ENCODE measurements at regions not wholly inside any gene's neighbourhood (a gene's known extent, or its start where the extent isn't known, plus 50 kb on each side); places are given as distances from the start of the nearest gene placed in this dataset.
A peak's percentile ranks its signal among the peaks of the same experiment; 100 is the strongest.

DNA sequence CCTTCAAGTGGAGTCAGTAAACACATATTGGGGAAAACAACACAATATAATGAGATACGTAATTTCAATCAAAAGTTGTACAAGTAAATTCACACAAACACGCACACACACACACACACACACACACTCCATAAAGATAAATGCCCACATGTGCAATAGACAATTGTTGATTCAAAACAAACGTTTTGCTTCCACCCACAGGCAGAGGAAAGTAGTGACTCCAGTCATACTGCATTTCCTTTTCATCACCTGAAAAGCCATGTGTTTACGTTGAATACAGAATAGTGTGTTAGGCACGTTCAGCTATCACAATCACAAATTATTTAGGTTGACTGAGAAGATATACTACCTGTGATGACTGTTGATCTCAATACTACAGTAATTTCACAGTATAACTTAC is 443.8 kb upstream of the MANEA start:
- TF ChIP-seq, protein P1, sequence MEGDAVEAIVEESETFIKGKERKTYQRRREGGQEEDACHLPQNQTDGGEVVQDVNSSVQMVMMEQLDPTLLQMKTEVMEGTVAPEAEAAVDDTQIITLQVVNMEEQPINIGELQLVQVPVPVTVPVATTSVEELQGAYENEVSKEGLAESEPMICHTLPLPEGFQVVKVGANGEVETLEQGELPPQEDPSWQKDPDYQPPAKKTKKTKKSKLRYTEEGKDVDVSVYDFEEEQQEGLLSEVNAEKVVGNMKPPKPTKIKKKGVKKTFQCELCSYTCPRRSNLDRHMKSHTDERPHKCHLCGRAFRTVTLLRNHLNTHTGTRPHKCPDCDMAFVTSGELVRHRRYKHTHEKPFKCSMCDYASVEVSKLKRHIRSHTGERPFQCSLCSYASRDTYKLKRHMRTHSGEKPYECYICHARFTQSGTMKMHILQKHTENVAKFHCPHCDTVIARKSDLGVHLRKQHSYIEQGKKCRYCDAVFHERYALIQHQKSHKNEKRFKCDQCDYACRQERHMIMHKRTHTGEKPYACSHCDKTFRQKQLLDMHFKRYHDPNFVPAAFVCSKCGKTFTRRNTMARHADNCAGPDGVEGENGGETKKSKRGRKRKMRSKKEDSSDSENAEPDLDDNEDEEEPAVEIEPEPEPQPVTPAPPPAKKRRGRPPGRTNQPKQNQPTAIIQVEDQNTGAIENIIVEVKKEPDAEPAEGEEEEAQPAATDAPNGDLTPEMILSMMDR (conservative IDR thresholded peaks at IDR 0.05; ENCODE audit: low read depth in 2 of 2) = peak; percentile 47 to 58
- TF ChIP-seq EZH2 (IDR thresholded peaks at IDR 0.05; ENCODE audit: low read depth, unreplicated experiment) = no peak
- TF ChIP-seq POLR2AphosphoS5 (IDR thresholded peaks at IDR 0.05; ENCODE audit: low read depth) = no peak
- TF ChIP-seq EZH2phosphoT487 (IDR thresholded peaks at IDR 0.05; ENCODE audit: unreplicated experiment) = no peak
- TF ChIP-seq, protein P2, sequence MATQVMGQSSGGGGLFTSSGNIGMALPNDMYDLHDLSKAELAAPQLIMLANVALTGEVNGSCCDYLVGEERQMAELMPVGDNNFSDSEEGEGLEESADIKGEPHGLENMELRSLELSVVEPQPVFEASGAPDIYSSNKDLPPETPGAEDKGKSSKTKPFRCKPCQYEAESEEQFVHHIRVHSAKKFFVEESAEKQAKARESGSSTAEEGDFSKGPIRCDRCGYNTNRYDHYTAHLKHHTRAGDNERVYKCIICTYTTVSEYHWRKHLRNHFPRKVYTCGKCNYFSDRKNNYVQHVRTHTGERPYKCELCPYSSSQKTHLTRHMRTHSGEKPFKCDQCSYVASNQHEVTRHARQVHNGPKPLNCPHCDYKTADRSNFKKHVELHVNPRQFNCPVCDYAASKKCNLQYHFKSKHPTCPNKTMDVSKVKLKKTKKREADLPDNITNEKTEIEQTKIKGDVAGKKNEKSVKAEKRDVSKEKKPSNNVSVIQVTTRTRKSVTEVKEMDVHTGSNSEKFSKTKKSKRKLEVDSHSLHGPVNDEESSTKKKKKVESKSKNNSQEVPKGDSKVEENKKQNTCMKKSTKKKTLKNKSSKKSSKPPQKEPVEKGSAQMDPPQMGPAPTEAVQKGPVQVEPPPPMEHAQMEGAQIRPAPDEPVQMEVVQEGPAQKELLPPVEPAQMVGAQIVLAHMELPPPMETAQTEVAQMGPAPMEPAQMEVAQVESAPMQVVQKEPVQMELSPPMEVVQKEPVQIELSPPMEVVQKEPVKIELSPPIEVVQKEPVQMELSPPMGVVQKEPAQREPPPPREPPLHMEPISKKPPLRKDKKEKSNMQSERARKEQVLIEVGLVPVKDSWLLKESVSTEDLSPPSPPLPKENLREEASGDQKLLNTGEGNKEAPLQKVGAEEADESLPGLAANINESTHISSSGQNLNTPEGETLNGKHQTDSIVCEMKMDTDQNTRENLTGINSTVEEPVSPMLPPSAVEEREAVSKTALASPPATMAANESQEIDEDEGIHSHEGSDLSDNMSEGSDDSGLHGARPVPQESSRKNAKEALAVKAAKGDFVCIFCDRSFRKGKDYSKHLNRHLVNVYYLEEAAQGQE (IDR thresholded peaks at IDR 0.05; ENCODE audit: unreplicated experiment) = no peak
- no peak for TF ChIP-seq CREB1 (CRISPR knock-in tag; IDR thresholded peaks at IDR 0.05; ENCODE audit: low read depth)
- no peak for TF ChIP-seq JUNB (IDR thresholded peaks at IDR 0.05; ENCODE audit: unreplicated experiment)
- TF ChIP-seq, protein P3, sequence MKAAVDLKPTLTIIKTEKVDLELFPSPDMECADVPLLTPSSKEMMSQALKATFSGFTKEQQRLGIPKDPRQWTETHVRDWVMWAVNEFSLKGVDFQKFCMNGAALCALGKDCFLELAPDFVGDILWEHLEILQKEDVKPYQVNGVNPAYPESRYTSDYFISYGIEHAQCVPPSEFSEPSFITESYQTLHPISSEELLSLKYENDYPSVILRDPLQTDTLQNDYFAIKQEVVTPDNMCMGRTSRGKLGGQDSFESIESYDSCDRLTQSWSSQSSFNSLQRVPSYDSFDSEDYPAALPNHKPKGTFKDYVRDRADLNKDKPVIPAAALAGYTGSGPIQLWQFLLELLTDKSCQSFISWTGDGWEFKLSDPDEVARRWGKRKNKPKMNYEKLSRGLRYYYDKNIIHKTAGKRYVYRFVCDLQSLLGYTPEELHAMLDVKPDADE (IDR thresholded peaks at IDR 0.05) = no peak

Data from GM23338 (cell line).